WERI-Rb-1 (cell line): ENCODE measurements at regions not wholly inside any gene's neighbourhood (a gene's known extent, or its start where the extent isn't known, plus 50 kb on each side); places are given as distances from the start of the nearest gene placed in this dataset.

Source experiments
- DNase-seq: peaks from one replicate; pipeline ENCODE4 v3.0.0-alpha.2; 2020
- H3K27ac ChIP-seq: fragments of 250-450 bp; sonication (Bioruptor Pico); 2 replicates; pipeline ENCODE4 v1.5.1; 2020; ENCODE audit warnings: mild to moderate bottlenecking, moderate library complexity
- H3K27me3 ChIP-seq: fragments of 250-450 bp; sonication (Bioruptor Pico); 2 replicates; pipeline ENCODE4 v1.5.1; 2021; ENCODE audit warnings: mild to moderate bottlenecking, low read depth, moderate library complexity; ENCODE audit not compliant: insufficient read depth, severe bottlenecking
- H3K36me3 ChIP-seq: fragments of 250-450 bp; sonication (Bioruptor Pico); 2 replicates; pipeline ENCODE4 v1.5.1; 2020; ENCODE audit warnings: mild to moderate bottlenecking, moderate library complexity
- H3K4me3 ChIP-seq: 2 replicates; pipeline ENCODE4 v1.5.1; 2011; ENCODE audit warnings: low read depth, mild to moderate bottlenecking, control low read depth, low read length
- H3K9me3 ChIP-seq: fragments of 250-450 bp; sonication (Bioruptor Pico); 2 replicates; pipeline ENCODE4 v1.5.1; 2021; ENCODE audit warnings: mild to moderate bottlenecking, moderate library complexity; ENCODE audit not compliant: severe bottlenecking
- CTCF ChIP-seq: IDR thresholded peaks from 2 replicates; pipeline ENCODE4 v1.5.1; 2011; ENCODE audit warnings: low read depth, mild to moderate bottlenecking, control low read depth, inconsistent platforms, low read length

DNA sequence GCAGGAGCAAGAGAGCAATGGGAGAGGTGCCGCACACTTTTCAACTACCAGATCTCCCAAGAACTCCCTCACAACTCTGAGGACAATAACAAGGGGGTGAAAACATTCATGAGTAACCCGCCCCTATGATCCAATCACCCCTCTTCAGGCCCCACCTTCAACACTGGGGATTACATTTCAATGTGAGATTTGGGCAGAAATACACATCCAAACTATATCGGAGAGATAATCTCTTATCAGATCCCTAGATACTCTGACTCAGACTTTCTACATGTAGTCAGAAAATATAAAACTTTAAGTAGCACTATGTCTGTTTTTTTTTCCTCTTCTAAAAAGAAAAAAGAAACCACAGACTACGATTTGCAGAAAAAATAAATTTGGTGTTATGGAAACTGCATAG, 1595.9 kb upstream of the NUDT12 start:
- TF ChIP-seq CTCF: no peak

GRCh38 chr5:105150323-105150722, 1587.7 kb upstream of the NUDT12 start:
- H3K27me3 ChIP-seq: no peaks in the 10 kb centered on the region
- H3K9me3 ChIP-seq: no peaks in the 10 kb centered on the region
- no peak for TF ChIP-seq CTCF
- H3K36me3 ChIP-seq: no peaks in the 10 kb centered on the region
- no peak overlapping the region for H3K4me3 ChIP-seq
- DNase-seq: no peak
- no peak overlapping the region for H3K27ac ChIP-seq

More for the DNA sequence above, 1595.9 kb upstream of the NUDT12 start:
- Histone ChIP-seq H3K27ac (no peak overlapping the region), H3K4me3 (no peak overlapping the region), H3K36me3 (no peaks in the 10 kb centered on the region), H3K9me3 (no peaks in the 10 kb centered on the region), H3K27me3 (no peaks in the 10 kb centered on the region)
- DNase-seq: no peak

GRCh38 chr5:105146867-105147266, 1584.3 kb upstream of the NUDT12 start:
- no peak overlapping the region for H3K27ac ChIP-seq
- no peaks in the 10 kb centered on the region for H3K36me3 ChIP-seq
- H3K9me3 ChIP-seq: no peaks in the 10 kb centered on the region
- no peak overlapping the region for H3K4me3 ChIP-seq
- no peak for DNase-seq
- no peaks in the 10 kb centered on the region for H3K27me3 ChIP-seq
- no peak for TF ChIP-seq CTCF

GRCh38 chr5:105145152-105145551, 1582.6 kb upstream of the NUDT12 start:
- no peaks in the 10 kb centered on the region for H3K27me3 ChIP-seq
- no peaks in the 10 kb centered on the region for H3K36me3 ChIP-seq
- H3K9me3 ChIP-seq: no peaks in the 10 kb centered on the region
- DNase-seq: no peak
- H3K27ac ChIP-seq: no peak overlapping the region
- no peak for TF ChIP-seq CTCF
- no peak overlapping the region for H3K4me3 ChIP-seq

DNA sequence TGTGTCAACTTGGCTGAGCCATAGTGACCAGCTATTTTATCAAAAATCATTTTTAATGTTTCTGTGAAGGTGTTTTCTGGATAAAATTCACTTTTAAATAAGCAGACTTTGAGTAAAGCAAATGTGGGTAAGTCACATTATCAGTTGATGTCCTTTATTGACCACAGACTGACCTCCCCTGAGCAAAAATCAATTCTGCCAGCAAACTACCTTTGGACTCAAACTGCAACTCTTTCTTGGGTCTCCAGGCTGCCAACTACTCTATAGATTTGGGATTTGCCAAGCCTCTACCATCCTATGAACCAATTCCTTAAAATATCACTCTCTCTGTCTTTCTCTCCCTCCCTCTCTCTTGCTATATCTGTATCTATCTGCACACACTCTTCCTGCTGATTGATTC, 1571.7 kb upstream of the NUDT12 start:
- no peak for TF ChIP-seq CTCF
- H3K27me3 ChIP-seq: no peaks in the 10 kb centered on the region
- H3K9me3 ChIP-seq: no peaks in the 10 kb centered on the region
- H3K36me3 ChIP-seq: no peaks in the 10 kb centered on the region
- H3K27ac ChIP-seq: no peak overlapping the region
- no peak overlapping the region for H3K4me3 ChIP-seq
- no peak for DNase-seq

DNA sequence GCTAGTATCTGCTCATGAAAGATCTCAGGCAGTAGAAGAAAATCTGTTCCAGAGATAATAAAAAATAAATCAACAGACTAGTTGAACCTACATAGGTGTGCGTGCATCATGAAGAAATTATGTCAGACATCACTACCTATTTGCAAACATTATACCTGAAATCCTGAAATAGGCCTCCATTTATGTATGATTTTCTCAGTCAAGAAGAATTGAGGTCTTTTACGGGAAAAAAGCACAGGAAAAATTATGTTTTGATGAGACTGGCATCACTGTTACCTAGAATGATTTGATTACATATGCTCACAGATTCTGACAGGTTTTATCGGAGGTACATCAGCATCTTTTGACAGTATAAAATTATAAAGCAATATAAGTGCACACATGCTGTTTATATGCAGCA, 1570.5 kb upstream of the NUDT12 start:
- Histone ChIP-seq H3K36me3 (no peaks in the 10 kb centered on the region), H3K9me3 (no peaks in the 10 kb centered on the region), H3K4me3 (no peak overlapping the region), H3K27ac (no peak overlapping the region), H3K27me3 (no peaks in the 10 kb centered on the region)
- no peak for DNase-seq
- TF ChIP-seq CTCF: no peak
